ENCODE measurements at regions not wholly inside any gene's neighbourhood (a gene's known extent, or its start where the extent isn't known, plus 50 kb on each side); places are given as distances from the start of the nearest gene placed in this dataset.
"Not testable (repeated sequence)": the region's sequence is repeated elsewhere in the genome, so short reads cannot be mapped to it uniquely, and the experiment has no call there.

DNA sequence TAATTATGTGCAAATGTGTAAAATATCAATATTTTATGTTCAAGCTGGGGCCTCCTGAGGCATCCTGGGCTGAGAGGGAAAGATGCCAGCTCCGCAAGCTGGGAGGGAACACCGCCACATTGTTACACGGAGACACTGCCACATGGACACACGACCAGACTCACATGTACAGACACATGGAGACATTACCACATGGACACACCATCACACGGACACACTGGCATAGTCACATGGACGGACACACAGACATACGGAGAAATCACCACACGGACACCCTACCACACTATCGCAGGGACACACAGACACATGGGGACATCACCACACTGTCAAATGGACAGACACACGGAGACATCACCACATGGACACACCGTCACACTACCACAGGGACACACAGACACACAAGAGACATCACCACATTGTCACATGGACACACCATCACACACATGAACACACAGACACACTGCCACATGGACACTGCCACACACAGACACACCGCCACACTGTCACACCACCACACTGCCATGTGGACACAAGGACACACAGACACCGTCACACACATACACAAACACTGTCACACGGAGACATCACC is 117.6 kb downstream of the CCDC74A start:
- H3K4me3 ChIP-seq (ENCODE audit: low read length), result no peak overlapping the region
- TF ChIP-seq, protein P1, sequence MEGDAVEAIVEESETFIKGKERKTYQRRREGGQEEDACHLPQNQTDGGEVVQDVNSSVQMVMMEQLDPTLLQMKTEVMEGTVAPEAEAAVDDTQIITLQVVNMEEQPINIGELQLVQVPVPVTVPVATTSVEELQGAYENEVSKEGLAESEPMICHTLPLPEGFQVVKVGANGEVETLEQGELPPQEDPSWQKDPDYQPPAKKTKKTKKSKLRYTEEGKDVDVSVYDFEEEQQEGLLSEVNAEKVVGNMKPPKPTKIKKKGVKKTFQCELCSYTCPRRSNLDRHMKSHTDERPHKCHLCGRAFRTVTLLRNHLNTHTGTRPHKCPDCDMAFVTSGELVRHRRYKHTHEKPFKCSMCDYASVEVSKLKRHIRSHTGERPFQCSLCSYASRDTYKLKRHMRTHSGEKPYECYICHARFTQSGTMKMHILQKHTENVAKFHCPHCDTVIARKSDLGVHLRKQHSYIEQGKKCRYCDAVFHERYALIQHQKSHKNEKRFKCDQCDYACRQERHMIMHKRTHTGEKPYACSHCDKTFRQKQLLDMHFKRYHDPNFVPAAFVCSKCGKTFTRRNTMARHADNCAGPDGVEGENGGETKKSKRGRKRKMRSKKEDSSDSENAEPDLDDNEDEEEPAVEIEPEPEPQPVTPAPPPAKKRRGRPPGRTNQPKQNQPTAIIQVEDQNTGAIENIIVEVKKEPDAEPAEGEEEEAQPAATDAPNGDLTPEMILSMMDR (conservative IDR thresholded peaks at IDR 0.05; ENCODE audit: low read depth, low read length), result no peak
- DNase-seq (ENCODE audit: low read depth), result no peak

DNA sequence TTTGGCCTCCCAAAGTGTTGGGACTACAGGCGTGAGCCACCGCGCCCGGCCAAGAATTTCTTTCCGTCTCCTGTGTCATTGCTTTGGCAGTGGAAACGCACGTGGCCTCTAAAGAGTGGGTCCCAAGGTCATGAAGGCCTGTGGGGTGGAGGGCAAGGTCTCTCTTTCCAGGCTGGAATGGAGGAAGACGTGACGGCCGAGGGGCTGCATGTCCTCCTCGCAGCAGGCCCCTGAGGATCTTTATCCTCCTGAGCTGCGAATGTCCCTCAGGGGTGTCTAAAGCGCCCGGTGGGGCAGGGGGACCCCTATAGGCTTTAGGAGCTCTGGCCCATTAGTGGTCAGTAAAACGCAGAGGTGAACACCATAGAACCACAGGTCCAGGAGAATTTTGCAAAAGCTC is 118.5 kb downstream of the CCDC74A start:
- DNase-seq (ENCODE audit: low read depth); H3K4me3 ChIP-seq (ENCODE audit: low read length): not testable (repeated sequence)

GRCh38 chr2:131646669-131647297 is 119.1 kb downstream of the CCDC74A start:
- TF ChIP-seq, protein P1 (conservative IDR thresholded peaks at IDR 0.05; ENCODE audit: low read depth, low read length), result no peak
- DNase-seq (ENCODE audit: low read depth), result no peak
- H3K4me3 ChIP-seq (ENCODE audit: low read length), result peak overlapping the region; percentile 38

- H3K4me3 ChIP-seq (ENCODE audit: low read length); DNase-seq (ENCODE audit: low read depth): not testable (repeated sequence)
Observed at GRCh38 chr2:131648565-131648964, 120.9 kb downstream of the CCDC74A start.

DNA sequence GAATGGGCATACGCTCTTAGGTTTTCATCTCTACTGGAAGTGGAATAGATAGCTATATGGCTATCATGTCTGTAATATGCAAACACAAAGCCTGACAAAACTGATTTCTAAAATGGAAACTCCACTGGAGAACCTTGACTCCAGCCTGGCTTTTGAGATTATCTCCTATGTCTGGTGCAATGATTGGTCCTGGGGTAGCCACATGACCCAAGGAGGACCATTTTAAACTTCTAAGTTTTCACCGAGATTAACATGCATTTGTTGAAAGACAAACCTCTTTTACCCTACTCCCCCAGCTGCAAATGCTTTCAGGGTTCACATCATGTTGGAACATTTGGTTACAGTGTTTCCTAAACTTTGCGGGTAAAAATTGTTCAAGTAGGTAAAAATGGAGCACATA is 124.6 kb downstream of the CCDC74A start:
- H3K4me3 ChIP-seq (ENCODE audit: low read length); DNase-seq (ENCODE audit: low read depth): not testable (repeated sequence)

- H3K4me3 ChIP-seq (ENCODE audit: low read length); DNase-seq (ENCODE audit: low read depth): not testable (repeated sequence)
Observed at GRCh38 chr2:131654107-131654506, 126.4 kb downstream of the CCDC74A start.

- TF ChIP-seq, protein P1 (conservative IDR thresholded peaks at IDR 0.05; ENCODE audit: low read depth, low read length), result no peak
- H3K4me3 ChIP-seq (ENCODE audit: low read length), result no peak overlapping the region
- DNase-seq (ENCODE audit: low read depth), result no peak
Observed at GRCh38 chr2:131656816-131657633, 129.3 kb downstream of the CCDC74A start.

- H3K4me3 ChIP-seq (ENCODE audit: low read length), result no peak overlapping the region
- no peak for DNase-seq (ENCODE audit: low read depth)
- TF ChIP-seq, protein P1 (conservative IDR thresholded peaks at IDR 0.05; ENCODE audit: low read depth, low read length), result no peak
Observed at GRCh38 chr2:131657895-131658768, 130.4 kb downstream of the CCDC74A start.
